ENCODE measurements at regions not wholly inside any gene's neighbourhood (a gene's known extent, or its start where the extent isn't known, plus 50 kb on each side); places are given as distances from the start of the nearest gene placed in this dataset.

- Histone ChIP-seq H3K9ac (ENCODE audit: low read length) (no peak overlapping the region), H3K9me3 (replicated peaks; ENCODE audit: insufficient read depth, low read length) (no peaks in the 10 kb centered on the region), H3K27me3 (replicated peaks; ENCODE audit: insufficient read depth, low read length) (no peaks in the 10 kb centered on the region), H4K20me1 (ENCODE audit: insufficient read depth, low read length) (no peaks in the 10 kb centered on the region), H3F3A (ENCODE audit: insufficient read depth, low read length) (no peaks in the 10 kb centered on the region), H2AFZ (ENCODE audit: low read length) (no peak overlapping the region), H3K27ac (ENCODE audit: low read length) (no peak overlapping the region), H3K4me3 (ENCODE audit: low read length) (no peak overlapping the region), H3K9me2 (replicated peaks; ENCODE audit: insufficient read depth, low read length) (no peaks in the 10 kb centered on the region), H3K4me2 (ENCODE audit: low read depth, low read length) (no peak overlapping the region), H3K36me3 (replicated peaks; ENCODE audit: insufficient read depth, low read length) (no peaks in the 10 kb centered on the region), H3K4me1 (ENCODE audit: low read length) (peaks cover 3% of the 10 kb centered on the region), H3K79me2 (ENCODE audit: low read length) (no peaks in the 10 kb centered on the region)
- no peak for DNase-seq
- TF ChIP-seq EZH2phosphoT487 (IDR thresholded peaks at IDR 0.05; ENCODE audit: low read length) (no peak), EZH2 (optimal IDR thresholded peaks at IDR 0.05; ENCODE audit: low read depth, low read length) (no peak), CTCF (IDR thresholded peaks at IDR 0.05; ENCODE audit: low read length) (no peak)
These were observed 261.1 kb upstream of the CITED2 start for GRCh38 chr6:139635401-139636130.

- H3K9me3 ChIP-seq (replicated peaks; ENCODE audit: insufficient read depth, low read length) = no peaks in the 10 kb centered on the region
- H3K9me2 ChIP-seq (replicated peaks; ENCODE audit: insufficient read depth, low read length) = no peaks in the 10 kb centered on the region
- H4K20me1 ChIP-seq (ENCODE audit: insufficient read depth, low read length) = no peaks in the 10 kb centered on the region
- H3K27me3 ChIP-seq (replicated peaks; ENCODE audit: insufficient read depth, low read length) = no peaks in the 10 kb centered on the region
- no peaks in the 10 kb centered on the region for H3K4me1 ChIP-seq (ENCODE audit: low read length)
- H3K79me2 ChIP-seq (ENCODE audit: low read length) = no peaks in the 10 kb centered on the region
- no peak overlapping the region for H3K4me3 ChIP-seq (ENCODE audit: low read length)
- H3K9ac ChIP-seq (ENCODE audit: low read length) = no peak overlapping the region
- DNase-seq = no peak
- H2AFZ ChIP-seq (ENCODE audit: low read length) = no peak overlapping the region
- no peak overlapping the region for H3K27ac ChIP-seq (ENCODE audit: low read length)
- H3K4me2 ChIP-seq (ENCODE audit: low read depth, low read length) = no peak overlapping the region
- no peak for TF ChIP-seq EZH2 (optimal IDR thresholded peaks at IDR 0.05; ENCODE audit: low read depth, low read length)
- no peak for TF ChIP-seq CTCF (IDR thresholded peaks at IDR 0.05; ENCODE audit: low read length)
- no peak for TF ChIP-seq EZH2phosphoT487 (IDR thresholded peaks at IDR 0.05; ENCODE audit: low read length)
- no peaks in the 10 kb centered on the region for H3K36me3 ChIP-seq (replicated peaks; ENCODE audit: insufficient read depth, low read length)
- no peaks in the 10 kb centered on the region for H3F3A ChIP-seq (ENCODE audit: insufficient read depth, low read length)
These were observed 258.4 kb upstream of the CITED2 start for GRCh38 chr6:139632840-139633239.

GRCh38 chr6:139628270-139628669 is 253.8 kb upstream of the CITED2 start:
- H3K9me3 ChIP-seq (replicated peaks; ENCODE audit: insufficient read depth, low read length) = no peaks in the 10 kb centered on the region
- no peaks in the 10 kb centered on the region for H3K4me1 ChIP-seq (ENCODE audit: low read length)
- no peaks in the 10 kb centered on the region for H3F3A ChIP-seq (ENCODE audit: insufficient read depth, low read length)
- no peaks in the 10 kb centered on the region for H3K36me3 ChIP-seq (replicated peaks; ENCODE audit: insufficient read depth, low read length)
- no peak for DNase-seq
- no peak overlapping the region for H3K4me2 ChIP-seq (ENCODE audit: low read depth, low read length)
- no peak overlapping the region for H3K9ac ChIP-seq (ENCODE audit: low read length)
- no peaks in the 10 kb centered on the region for H3K9me2 ChIP-seq (replicated peaks; ENCODE audit: insufficient read depth, low read length)
- no peak for TF ChIP-seq EZH2 (optimal IDR thresholded peaks at IDR 0.05; ENCODE audit: low read depth, low read length)
- no peak for TF ChIP-seq CTCF (IDR thresholded peaks at IDR 0.05; ENCODE audit: low read length)
- no peak for TF ChIP-seq EZH2phosphoT487 (IDR thresholded peaks at IDR 0.05; ENCODE audit: low read length)
- no peaks in the 10 kb centered on the region for H3K79me2 ChIP-seq (ENCODE audit: low read length)
- no peak overlapping the region for H2AFZ ChIP-seq (ENCODE audit: low read length)
- H3K4me3 ChIP-seq (ENCODE audit: low read length) = no peak overlapping the region
- no peaks in the 10 kb centered on the region for H3K27me3 ChIP-seq (replicated peaks; ENCODE audit: insufficient read depth, low read length)
- H4K20me1 ChIP-seq (ENCODE audit: insufficient read depth, low read length) = no peaks in the 10 kb centered on the region
- H3K27ac ChIP-seq (ENCODE audit: low read length) = no peak overlapping the region
